HepG2 (cell line): ENCODE measurements at regions not wholly inside any gene's neighbourhood (a gene's known extent, or its start where the extent isn't known, plus 50 kb on each side); places are given as distances from the start of the nearest gene placed in this dataset.

Source experiments
- ATAC-seq: fragments of 200-7000 bp; cut with Tn5 transposase; 3 replicates; pipeline ENCODE4 v1.9.1; 2020; ENCODE audit warnings: mild to moderate bottlenecking, moderate library complexity
- BruUV-seq: library from RNA; stranded (reverse); fragments of 400-500 nt; replicated peaks from 2 replicates; lab custom pipeline; 2021; lab: Mats Ljungman, UMichigan
- CTCF ChIA-PET: fragments of 300-600 bp; formaldehyde crosslinking; extraction: SDS; loops from one replicate; lab custom pipeline; 2021; ENCODE audit warnings: low total read pairs, inconsistent platforms, low intra/inter-chr PET ratio; lab: Yijun Ruan, JAX
- POLR2A ChIA-PET: fragments of 350-600 bp; sonication (Branson Sonifier 250); formaldehyde crosslinking; loops from one replicate; lab custom pipeline; 2020; ENCODE audit warnings: antibody characterized with exemption, inconsistent platforms; lab: Yijun Ruan, JAX
- DNase-seq: peaks from one replicate; pipeline ENCODE4 v3.0.0-alpha.2; 2015; ENCODE audit warnings: low spot score
- FAIRE-seq: peaks from 3 replicates; lab custom pipeline; 2011; peaks lifted over from hg19 to GRCh38; lab: Jason Lieb, UNC
- H2AFZ ChIP-seq: one replicate; pipeline ENCODE4 v1.6.1; 2011; ENCODE audit warnings: low read length, inconsistent platforms
- H3K27ac ChIP-seq: fragments of 300-600 bp; 3 replicates; pipeline ENCODE4 v1.8.0; 2011; ENCODE audit warnings: mixed run types, mild to moderate bottlenecking, mixed read lengths, low read length, inconsistent platforms; ENCODE audit not compliant: insufficient read depth; ENCODE audit errors: extremely low read length
- H3K27me3 ChIP-seq, 2 experiments: fragments of 200-600 bp in 1 of 2; 2 replicates in 1 of 2; 3 replicates in 1 of 2; pipeline versions ENCODE4 v1.6.0 to v1.8.0; 2011; ENCODE audit warnings: low read length in 2 of 2, mild to moderate bottlenecking in 2 of 2, moderate library complexity in 2 of 2, inconsistent platforms in 1 of 2; ENCODE audit not compliant: insufficient read depth in 2 of 2, control insufficient read depth in 1 of 2
- H3K36me3 ChIP-seq, 2 experiments: fragments of 200-600 bp in 1 of 2; replicated peaks in 1 of 2; 2 replicates in 1 of 2; 3 replicates in 1 of 2; pipeline versions ENCODE4 v1.5.1 to v1.8.0; 2011; ENCODE audit warnings: low read length in 2 of 2, inconsistent platforms in 1 of 2; ENCODE audit not compliant: insufficient read depth in 2 of 2, control insufficient read depth in 1 of 2
- H3K4me1 ChIP-seq: 2 replicates; pipeline ENCODE4 v1.5.1; 2012; ENCODE audit warnings: low read length, inconsistent platforms; ENCODE audit not compliant: insufficient read depth
- H3K4me2 ChIP-seq: 2 replicates; pipeline ENCODE4 v1.6.0; 2011; ENCODE audit warnings: low read depth, low read length, inconsistent platforms
- H3K4me3 ChIP-seq, 3 experiments: fragments of 200-600 bp in 1 of 3; sonication (generic), shearing (Covaris generic) in 1 of 3; replicated peaks in 1 of 3; 2 replicates each; pipeline ENCODE4 v1.5.1; 2011 to 2016; ENCODE audit warnings: low read length in 3 of 3, inconsistent platforms in 2 of 3, low read depth in 2 of 3, mild to moderate bottlenecking in 2 of 3, control low read depth in 1 of 3, mixed read lengths in 1 of 3; ENCODE audit not compliant: insufficient read depth in 1 of 3
- H3K79me2 ChIP-seq: one replicate; pipeline ENCODE4 v1.6.1; 2011; ENCODE audit warnings: low read length, inconsistent platforms; ENCODE audit not compliant: insufficient read depth
- H3K9ac ChIP-seq: 2 replicates; pipeline ENCODE4 v1.6.0; 2011; ENCODE audit warnings: mild to moderate bottlenecking, low read depth, low read length, inconsistent platforms; ENCODE audit not compliant: insufficient read depth
- H3K9me3 ChIP-seq: 2 replicates; pipeline ENCODE4 v1.5.1; 2012; ENCODE audit warnings: mild to moderate bottlenecking, low read length
- H4K20me1 ChIP-seq: 2 replicates; pipeline ENCODE4 v1.6.0; 2011; ENCODE audit warnings: inconsistent platforms, mild to moderate bottlenecking, low read length, moderate library complexity; ENCODE audit not compliant: insufficient read depth
- BCL3 ChIP-seq: sonication (generic); formaldehyde crosslinking; IDR thresholded peaks from 2 replicates; pipeline ENCODE4 v1.5.1; 2020; ENCODE audit warnings: mild to moderate bottlenecking, missing genetic modification reagents, moderate library complexity
- HMGXB3 ChIP-seq: sonication (generic); formaldehyde crosslinking; IDR thresholded peaks from 2 replicates; pipeline ENCODE4 v1.4.0; 2020; ENCODE audit warnings: missing genetic modification reagents, borderline replicate concordance
- POLR2A ChIP-seq, 2 experiments: IDR thresholded peaks; 2 replicates each; pipeline ENCODE4 v1.6.1; 2011; ENCODE audit warnings: low read depth in 2 of 2, low read length in 2 of 2, mild to moderate bottlenecking in 1 of 2, moderate library complexity in 1 of 2; ENCODE audit not compliant: insufficient read depth in 1 of 2
- SIN3B ChIP-seq: fragments of 150-350 bp; IDR thresholded peaks from 2 replicates; pipeline ENCODE4 v1.6.1; 2014; ENCODE audit warnings: low read length
- SKIL ChIP-seq: sonication (generic); formaldehyde crosslinking; IDR thresholded peaks from 2 replicates; pipeline ENCODE4 v1.8.0; 2022; ENCODE audit warnings: missing genetic modification reagents, mild to moderate bottlenecking, moderate library complexity, borderline replicate concordance
- SMYD3 ChIP-seq: sonication (generic); formaldehyde crosslinking; IDR thresholded peaks from 2 replicates; pipeline ENCODE4 v1.8.1; 2023; ENCODE audit warnings: mild to moderate bottlenecking, missing genetic modification reagents
- ZMYM3 ChIP-seq: sonication (generic); formaldehyde crosslinking; IDR thresholded peaks from 2 replicates; pipeline ENCODE4 v1.5.1; 2020; ENCODE audit warnings: mild to moderate bottlenecking, missing genetic modification reagents
- ZNF652 ChIP-seq: IDR thresholded peaks from 2 replicates; pipeline ENCODE4 v1.6.1; 2016; ENCODE audit warnings: low read depth, borderline replicate concordance
- ZNF672 ChIP-seq: sonication (generic); formaldehyde crosslinking; IDR thresholded peaks from 2 replicates; pipeline ENCODE4 v1.8.1; 2022; ENCODE audit warnings: missing genetic modification reagents
- ZNF777 ChIP-seq: sonication (generic); formaldehyde crosslinking; IDR thresholded peaks from 2 replicates; pipeline ENCODE4 v1.4.0; 2020; ENCODE audit warnings: missing genetic modification reagents
- ZSCAN25 ChIP-seq: sonication (generic); formaldehyde crosslinking; IDR thresholded peaks from 2 replicates; pipeline ENCODE4 v1.8.0; 2022; ENCODE audit warnings: mild to moderate bottlenecking, missing genetic modification reagents
- WGBS: methylation state at CpG from one replicate; pipeline ENCODE4 v1.1.6; 2017; ENCODE audit warnings: low lambda C conversion rate; 5-methylcytosine and 5-hydroxymethylcytosine counted together
- in situ Hi-C: cut with HindIII; loops from 2 replicates; pipeline ENCODE4 v1.10.0; 2017; ENCODE audit warnings: low pct_unique_long_range_greater_than_20kb; ENCODE audit not compliant: extremely low pct_ligation_motif_present
- intact Hi-C: fragments of 100-400 bp; cut with micrococcal nuclease; formaldehyde crosslinking; loops from one replicate; pipeline ENCODE4 v1.10.0; 2022; ENCODE audit not compliant: unreplicated experiment

GRCh38 chr15:68494573-68495110 is 62.7 kb upstream of the ITGA11 start:
- H3K27ac ChIP-seq: no peak overlapping the region
- WGBS: 2% methylated on average over 2 of the region's 2 CpGs
- no peaks in the 10 kb centered on the region for H3K36me3 ChIP-seq
- no peak for FAIRE-seq
- no peak for DNase-seq
- intact Hi-C loops: no loop called here
- in situ Hi-C loops: no loop called here
- H3K9ac ChIP-seq: no peak overlapping the region
- no peaks in the 10 kb centered on the region for H4K20me1 ChIP-seq
- H3K9me3 ChIP-seq: no peaks in the 10 kb centered on the region
- no peaks in the 10 kb centered on the region for H3K4me1 ChIP-seq
- ATAC-seq: no peak
- H3K4me2 ChIP-seq: no peak overlapping the region
- H3K79me2 ChIP-seq: no peaks in the 10 kb centered on the region
- TF ChIP-seq SIN3B (no peak), SMYD3 (CRISPR knock-in tag) (no peak), ZNF652 (no peak), ZMYM3 (no peak), POLR2A (IDR thresholded peaks at IDR 0.05; ENCODE audit: insufficient read depth in 1 of 2, low read depth in 2 of 2, low read length in 2 of 2) (no peak), BCL3 (no peak), SKIL (CRISPR knock-in tag) (no peak), HMGXB3 (CRISPR knock-in tag) (no peak), ZSCAN25 (CRISPR knock-in tag) (no peak), ZNF672 (CRISPR knock-in tag) (no peak), ZNF777 (CRISPR knock-in tag) (no peak)
- H2AFZ ChIP-seq: no peak overlapping the region
- H3K4me3 ChIP-seq: no peak overlapping the region
- BruUV-seq: no TSS peak
- CTCF ChIA-PET: no interaction called here
- peaks cover 0 to 6% of the 10 kb centered on the region in 2 experiments; a peak in 2 of 5 replicates for H3K27me3 ChIP-seq
- POLR2A ChIA-PET: no interaction called here
